T47D (cell line): ENCODE measurements at regions not wholly inside any gene's neighbourhood (a gene's known extent, or its start where the extent isn't known, plus 50 kb on each side); places are given as distances from the start of the nearest gene placed in this dataset.

Experiments
- DNase-seq, 2 experiments: peaks; one replicate each; pipeline versions ENCODE4 v3.0.0 to v3.0.0-alpha.2; 2011 to 2012; ENCODE audit warnings: low read depth in 1 of 2, low spot score in 1 of 2
- JUND ChIP-seq: IDR thresholded peaks from 2 replicates; pipeline ENCODE4 v1.6.1; 2012; ENCODE audit warnings: low read depth
- in situ Hi-C: cut with HindIII; loops from 2 replicates; pipeline ENCODE4 v1.10.0; 2016; ENCODE audit warnings: low sequenced_read_pairs, low pct_unique_long_range_greater_than_20kb

DNA sequence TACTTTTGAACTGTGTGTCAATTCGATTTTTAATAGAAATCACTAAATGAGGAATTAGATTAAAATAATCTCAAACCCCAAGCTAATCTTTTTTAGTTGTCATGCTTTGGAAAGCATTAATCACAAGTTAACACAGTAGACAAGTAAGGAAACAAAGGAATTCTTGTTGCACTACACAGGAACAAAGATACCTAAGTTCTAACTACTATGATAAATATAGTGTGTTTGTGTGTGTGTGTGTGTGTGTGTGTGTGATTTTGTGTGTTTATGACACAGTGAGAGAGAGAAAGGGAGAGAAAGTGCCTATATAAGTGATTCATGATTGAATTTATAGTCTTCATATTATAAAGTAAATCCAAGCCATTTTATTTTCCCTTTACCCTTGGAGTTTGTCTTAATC lies 931.4 kb downstream of the PCDH7 start:
- DNase-seq = no peak
- TF ChIP-seq JUND = no peak
- in situ Hi-C loops = no loop called here

DNA sequence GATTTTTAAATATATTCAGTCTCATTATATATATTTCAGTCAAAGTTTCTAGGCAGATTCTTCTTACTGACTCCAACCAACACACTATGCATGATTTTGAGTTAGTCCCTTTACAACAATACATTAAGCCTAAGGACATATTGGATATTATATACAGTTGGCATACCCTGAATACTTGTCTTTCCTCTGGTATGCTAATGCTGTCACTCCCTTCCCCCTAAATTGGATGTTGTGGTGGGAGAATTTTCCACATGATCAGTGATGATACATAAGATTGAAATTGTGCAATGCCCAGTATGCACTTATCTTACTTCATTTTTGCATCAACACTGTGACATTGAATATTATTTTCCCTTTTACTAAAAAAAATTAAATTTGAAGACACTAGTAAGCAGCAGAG lies 935.2 kb downstream of the PCDH7 start:
- in situ Hi-C loops = no loop called here
- no peak for TF ChIP-seq JUND
- no peak for DNase-seq

DNA sequence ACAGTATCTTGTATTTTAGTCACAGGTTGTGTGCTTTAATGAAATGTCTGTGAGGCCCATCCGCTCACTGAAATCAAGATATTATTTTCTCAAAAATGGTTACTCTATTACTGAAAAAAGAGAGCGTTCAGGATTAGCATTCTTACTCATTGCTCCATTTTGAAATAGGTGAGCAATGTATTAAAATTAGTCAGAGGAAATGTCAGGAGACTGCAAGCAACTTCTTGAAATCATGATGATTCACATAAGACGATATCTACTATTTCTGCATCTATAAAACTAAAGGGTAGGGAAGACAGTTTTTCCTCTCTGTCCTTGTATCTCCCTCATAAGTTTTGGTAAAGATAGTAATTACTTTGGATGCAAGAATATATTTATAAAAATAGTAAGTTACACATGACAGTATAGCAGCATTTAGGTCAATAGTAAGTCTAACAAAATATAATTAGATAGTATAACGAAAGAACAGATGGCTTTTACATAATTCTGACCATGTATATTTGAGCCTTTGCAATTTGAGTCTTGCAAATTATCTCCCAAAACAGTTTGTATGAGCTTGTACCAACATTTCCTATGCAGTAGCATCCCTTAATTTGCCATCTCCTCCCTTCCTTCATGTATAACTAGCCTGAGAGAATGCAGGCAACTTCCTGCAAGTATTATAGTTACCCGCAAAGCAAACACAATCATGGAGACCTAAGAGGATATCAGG lies 937.8 kb downstream of the PCDH7 start:
- no peak for DNase-seq
- in situ Hi-C loops = no loop called here
- TF ChIP-seq JUND = no peak

DNA sequence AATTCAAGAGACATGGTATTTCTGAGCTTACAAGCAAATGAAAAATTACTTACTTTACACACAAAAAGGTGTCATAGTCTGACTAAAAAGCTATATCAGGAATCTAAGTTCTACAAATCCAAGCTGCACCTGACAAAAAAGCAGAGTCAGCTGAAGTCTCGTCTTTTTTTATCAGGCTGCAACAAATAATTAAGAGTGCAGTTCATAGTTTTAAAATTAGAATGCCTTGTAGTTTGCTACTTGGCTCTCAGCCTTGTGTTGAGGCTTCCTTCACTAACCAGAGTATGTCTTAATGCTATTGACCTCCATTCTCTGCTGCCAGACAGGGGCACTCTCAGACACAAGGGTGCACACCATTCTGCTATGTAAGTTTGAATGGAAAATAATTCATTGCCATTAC lies 940.7 kb downstream of the PCDH7 start:
- no peak for TF ChIP-seq JUND
- DNase-seq = no peak
- in situ Hi-C loops = no loop called here

DNA sequence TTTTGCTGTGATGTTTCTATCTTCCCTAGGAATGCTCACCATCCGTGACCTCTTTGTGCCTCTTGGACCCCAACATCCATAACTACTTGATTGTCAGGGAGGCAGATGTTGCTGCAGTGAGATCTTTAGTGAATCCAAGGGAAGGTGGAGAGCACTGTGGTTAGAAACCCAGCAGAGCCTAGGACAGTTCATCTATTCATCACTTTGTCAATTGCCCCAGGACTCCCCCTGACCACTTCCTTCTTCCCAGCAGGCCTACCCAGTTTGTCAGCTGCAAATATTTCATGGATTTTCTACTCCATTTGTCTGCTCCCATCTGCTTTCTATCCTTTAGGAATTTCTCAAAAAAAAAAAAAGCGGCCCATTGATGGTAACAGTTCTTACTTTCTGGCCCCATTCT lies 942.8 kb downstream of the PCDH7 start:
- no peak for TF ChIP-seq JUND
- DNase-seq = no peak
- in situ Hi-C loops = no loop called here

DNA sequence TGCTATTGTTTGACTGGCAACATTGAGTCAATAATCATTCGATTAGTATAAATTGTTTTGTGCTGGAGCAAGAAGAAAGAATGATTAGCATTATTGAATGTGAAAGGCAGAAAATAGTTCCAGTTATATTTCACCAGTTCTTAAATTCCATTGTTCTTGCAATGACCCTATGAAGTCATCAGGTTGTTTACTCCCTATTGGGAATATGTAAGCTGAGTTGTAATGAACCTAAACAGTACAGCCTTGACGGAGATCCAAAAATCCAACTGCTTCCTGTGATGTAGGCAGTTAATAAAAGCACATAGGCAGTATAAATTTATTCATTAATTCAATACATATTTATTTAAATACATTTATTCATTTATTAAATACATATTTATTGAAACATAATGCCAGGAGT lies 947.5 kb downstream of the PCDH7 start:
- DNase-seq = no peak
- in situ Hi-C loops = no loop called here
- TF ChIP-seq JUND = no peak

DNA sequence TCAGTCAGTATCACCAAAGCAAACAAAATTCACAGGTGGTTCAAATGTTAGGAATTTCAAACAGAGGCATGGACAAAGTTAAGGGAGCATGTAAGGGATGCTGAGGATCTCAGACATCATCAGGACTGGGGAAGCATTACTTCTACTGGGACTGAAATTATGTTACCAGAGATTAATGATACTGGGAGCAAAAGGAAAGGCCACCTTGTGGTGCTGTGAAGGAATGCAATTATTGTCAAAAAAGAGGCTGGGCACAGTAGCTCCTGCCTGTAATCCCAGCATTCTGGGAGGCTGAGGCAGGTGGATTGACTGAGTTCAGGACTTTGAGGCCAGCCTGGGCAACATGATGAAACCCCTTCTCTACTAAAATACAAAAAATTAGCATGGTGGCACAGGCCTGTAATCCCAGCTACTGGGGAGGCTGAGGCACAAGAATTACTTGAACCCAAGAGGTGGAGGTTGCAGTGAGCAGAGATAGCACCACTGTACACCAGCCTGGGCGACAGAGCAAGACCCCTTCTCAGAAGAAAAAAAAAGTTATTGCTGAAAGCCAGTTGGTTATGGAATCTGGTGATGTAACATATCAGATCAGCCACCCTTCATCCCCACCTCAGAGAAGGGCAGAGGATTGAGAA lies 954.3 kb downstream of the PCDH7 start:
- DNase-seq = peak; percentile 24 to 42
- TF ChIP-seq JUND = no peak
- in situ Hi-C loops = no loop called here

DNA sequence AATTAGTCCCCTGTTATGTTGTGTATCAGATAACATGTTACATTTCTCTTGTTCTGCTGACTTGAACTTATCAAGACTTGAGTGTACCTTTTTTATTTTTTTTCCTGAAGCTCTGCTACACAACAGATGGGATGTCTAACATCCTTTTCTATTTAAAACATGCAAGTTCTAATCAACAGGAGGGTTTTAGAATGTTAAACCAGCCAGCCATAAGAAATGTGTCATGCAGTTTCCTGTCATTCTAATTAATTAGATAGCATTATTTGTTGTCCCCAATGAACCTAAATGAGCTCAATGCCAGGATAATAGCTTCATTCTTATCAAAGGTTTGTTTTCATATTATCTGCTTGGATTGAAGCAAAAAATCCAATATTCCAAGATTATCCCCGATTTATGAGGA lies 958.2 kb downstream of the PCDH7 start:
- in situ Hi-C loops = no loop called here
- TF ChIP-seq JUND = no peak
- DNase-seq = no peak

DNA sequence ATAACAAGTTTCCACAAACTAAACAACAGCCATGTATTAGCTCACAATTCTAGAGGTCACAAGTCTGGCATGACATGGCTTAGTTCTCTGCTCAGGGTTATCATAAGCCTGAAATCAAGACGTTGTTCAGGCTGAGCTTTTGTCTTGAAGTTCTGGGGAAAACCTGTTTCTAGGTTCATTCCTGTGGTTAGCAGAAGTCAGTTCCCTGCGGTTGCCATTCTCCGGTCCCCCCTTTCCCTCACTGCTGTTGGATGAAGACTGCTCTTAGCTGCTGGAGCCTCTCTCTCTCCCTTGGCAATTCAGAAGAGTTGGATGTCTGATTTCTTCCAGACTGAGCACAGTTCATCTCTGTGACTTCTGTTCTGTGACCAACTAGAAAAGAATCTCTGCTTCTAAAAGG lies 962.6 kb downstream of the PCDH7 start:
- no peak for DNase-seq
- in situ Hi-C loops = no loop called here
- no peak for TF ChIP-seq JUND

DNA sequence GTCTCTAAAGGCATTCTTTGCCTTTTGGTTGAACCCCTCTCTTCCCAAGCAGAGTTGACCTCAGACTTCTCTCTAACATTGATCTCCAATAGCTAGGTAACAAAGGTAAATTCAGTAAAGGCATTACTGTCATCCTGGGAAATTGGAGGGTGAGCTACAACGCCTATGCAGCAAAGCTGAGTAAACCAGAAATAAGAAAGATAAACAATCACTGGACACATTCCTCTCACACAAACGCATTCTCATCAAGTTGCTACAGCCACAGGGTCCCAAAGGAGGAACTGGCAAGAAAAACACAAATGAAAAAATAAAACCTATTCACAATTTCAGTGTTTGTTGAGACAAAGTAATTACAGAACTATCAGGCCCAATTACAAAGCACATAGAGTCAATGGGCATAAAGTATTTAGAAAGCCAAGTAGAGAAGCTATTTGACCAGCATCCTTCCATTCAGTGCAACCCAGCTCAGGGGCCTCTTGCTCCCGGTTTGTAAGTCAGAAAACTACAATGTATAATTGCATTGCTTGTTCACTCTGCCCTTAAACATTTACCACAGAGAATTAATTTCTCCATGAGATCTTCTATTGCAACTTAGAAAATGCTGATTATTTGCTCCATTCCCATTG lies 967.7 kb downstream of the PCDH7 start:
- no peak for DNase-seq
- in situ Hi-C loops = no loop called here
- TF ChIP-seq JUND = no peak

DNA sequence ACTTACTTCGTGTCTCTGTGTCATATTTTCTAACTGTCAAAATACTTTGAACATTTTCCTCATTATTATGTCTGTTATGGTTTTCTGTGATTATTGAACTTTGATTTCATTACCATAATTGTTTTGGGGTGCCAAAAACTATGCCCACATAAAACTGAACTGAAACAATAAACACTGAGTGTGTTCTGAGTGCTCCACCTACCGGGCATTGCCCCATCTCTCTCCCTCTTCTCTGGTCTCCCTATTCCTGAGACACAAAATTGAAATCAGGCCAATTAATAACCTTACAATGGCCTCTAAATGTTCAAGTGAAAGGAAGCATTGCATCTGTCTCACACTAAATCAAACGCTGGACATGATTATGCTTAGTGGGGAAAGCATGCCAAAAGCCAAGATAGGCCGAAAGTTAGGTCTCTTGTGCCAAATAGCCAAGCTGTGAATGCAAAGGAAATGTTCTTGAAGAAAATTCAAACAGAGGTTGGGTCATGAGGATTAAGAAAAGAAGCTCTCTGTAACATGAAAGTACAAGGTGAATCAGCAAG lies 972.3 kb downstream of the PCDH7 start:
- peak in 1 of 2 experiments; percentile 36 for DNase-seq
- no peak for TF ChIP-seq JUND
- in situ Hi-C loops = no loop called here

DNA sequence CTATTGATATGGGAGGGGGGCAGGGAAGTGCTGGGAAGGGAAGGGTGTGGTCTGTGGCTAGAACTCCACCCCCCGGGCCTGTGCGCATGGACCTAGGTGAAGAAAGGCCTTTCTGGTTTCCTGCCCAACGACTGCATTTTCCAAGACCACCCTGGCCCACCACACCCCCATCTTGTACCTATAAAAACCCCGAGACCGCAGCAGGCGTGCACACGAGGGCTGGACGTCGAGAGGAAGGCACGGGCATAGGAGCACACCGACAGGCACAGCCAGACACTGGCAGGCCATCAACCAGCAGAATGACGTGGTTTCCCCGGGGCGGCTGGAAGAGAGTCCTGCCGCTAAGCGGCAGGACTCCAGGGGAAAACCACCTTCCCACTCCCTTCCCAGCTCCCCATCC lies 981.1 kb downstream of the PCDH7 start:
- in situ Hi-C loops = no loop called here
- no peak for TF ChIP-seq JUND
- no peak for DNase-seq

DNA sequence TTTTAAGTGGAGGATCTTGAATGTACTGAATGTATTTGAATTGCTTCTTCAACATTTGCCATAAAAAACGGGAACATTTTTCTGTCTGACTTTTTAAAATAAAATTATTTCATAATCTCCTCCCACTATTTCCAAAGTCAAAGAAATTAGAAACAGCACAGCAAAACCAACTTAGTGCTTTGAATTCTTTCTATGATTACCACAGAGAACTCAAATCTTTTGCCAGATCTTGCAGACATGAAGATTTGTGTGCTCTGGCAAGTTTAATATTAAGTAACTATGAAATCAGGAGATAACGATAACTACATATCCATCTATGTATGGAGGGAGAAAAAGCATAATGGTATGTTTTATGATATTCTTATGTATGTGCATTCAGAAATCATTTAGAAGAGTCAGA lies 982.2 kb downstream of the PCDH7 start:
- no peak for DNase-seq
- in situ Hi-C loops = no loop called here
- no peak for TF ChIP-seq JUND

DNA sequence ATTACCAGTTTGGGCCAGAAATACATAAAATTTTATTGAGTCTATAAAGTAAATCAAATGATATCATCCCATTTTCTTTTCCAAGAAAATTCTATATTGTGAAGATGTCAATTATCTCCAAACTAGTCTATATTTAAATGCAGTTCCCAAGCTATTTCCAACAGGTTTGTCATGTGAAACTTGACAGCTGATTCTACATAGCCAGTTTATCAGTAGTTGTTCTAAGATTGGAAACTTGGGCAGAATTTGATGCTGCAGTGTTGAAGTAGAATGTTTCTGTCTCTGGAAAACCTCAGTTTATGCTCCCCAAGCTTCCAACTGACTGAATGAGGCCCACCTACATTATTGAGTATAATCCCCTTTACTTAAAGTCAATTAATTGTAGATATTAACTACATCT lies 994.1 kb downstream of the PCDH7 start:
- no peak for TF ChIP-seq JUND
- in situ Hi-C loops = no loop called here
- no peak for DNase-seq
